ENCODE measurements at regions not wholly inside any gene's neighbourhood (a gene's known extent, or its start where the extent isn't known, plus 50 kb on each side); places are given as distances from the start of the nearest gene placed in this dataset.

DNA sequence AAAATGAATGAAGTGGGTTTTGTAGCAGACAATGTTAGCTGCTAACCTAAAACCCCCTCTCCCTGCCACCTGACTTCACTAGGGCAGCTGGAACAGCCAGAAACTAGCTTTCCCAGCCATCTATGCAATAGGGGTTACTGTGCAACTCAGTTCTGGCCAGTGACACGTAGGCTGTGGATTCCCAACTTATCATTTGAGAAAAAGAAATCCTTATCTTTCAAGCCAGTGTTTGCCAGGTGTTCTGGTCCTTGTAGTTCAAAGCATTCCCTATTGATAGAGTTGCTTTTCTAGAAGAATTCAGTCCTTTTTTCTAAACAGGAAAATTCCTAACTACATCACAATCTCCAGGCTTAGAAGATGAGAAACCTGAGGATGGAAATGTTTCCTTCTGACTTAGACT lies 144.5 kb upstream of the ELAC2 start:
- Histone ChIP-seq H3K23ac (ENCODE audit: insufficient read length, low read depth, low read length) (no peak overlapping the region), H2BK12ac (ENCODE audit: insufficient read length, low read depth, low read length) (no peak overlapping the region), H3K4me2 (ENCODE audit: insufficient read depth, insufficient read length, low read length) (no peak overlapping the region), H3K79me2 (ENCODE audit: insufficient read depth, low read length) (no peaks in the 10 kb centered on the region), H2AK5ac (ENCODE audit: insufficient read length, low read length) (no peak overlapping the region), H3K27me3 (ENCODE audit: insufficient read depth, low read length) (no peaks in the 10 kb centered on the region), H3K79me1 (ENCODE audit: insufficient read depth, low read depth, low read length, poor library complexity, severe bottlenecking) (no peaks in the 10 kb centered on the region), H3K4ac (ENCODE audit: low read depth, low read length) (no peak overlapping the region), H3K18ac (ENCODE audit: insufficient read length, low read depth, low read length) (no peak overlapping the region), H4K20me1 (ENCODE audit: control insufficient read depth, insufficient read depth, insufficient read length) (no peaks in the 10 kb centered on the region), H2AFZ (ENCODE audit: low read length) (no peak overlapping the region), H3K9me3 (ENCODE audit: control insufficient read depth, low read depth, low read length) (no peaks in the 10 kb centered on the region), H4K8ac (replicated peaks; ENCODE audit: insufficient read length, low read depth, low read length) (no peak overlapping the region), H2BK15ac (ENCODE audit: low read depth, low read length) (no peak overlapping the region), H2BK120ac (ENCODE audit: low read depth, low read length, poor library complexity, severe bottlenecking) (no peak overlapping the region), H3K4me1 (ENCODE audit: insufficient read depth, low read length) (no peaks in the 10 kb centered on the region), H3K14ac (ENCODE audit: insufficient read depth, low read length) (no peak overlapping the region), H4K5ac (ENCODE audit: insufficient read length, low read depth, low read length) (no peak overlapping the region), H3K27ac (ENCODE audit: insufficient read length, low read depth, low read length) (no peak overlapping the region), H2BK20ac (ENCODE audit: low read depth, low read length, poor library complexity, severe bottlenecking) (no peak overlapping the region), H3T11ph (ENCODE audit: low read length) (no peak overlapping the region), H4K91ac (ENCODE audit: insufficient read length, low read depth, low read length) (no peak overlapping the region), H3K9ac (ENCODE audit: extremely low read depth, insufficient read length, low read length) (no peak overlapping the region), H3K56ac (ENCODE audit: insufficient read length, low read depth, low read length) (no peak overlapping the region), H2BK5ac (ENCODE audit: insufficient read length, low read length) (no peak overlapping the region), H3K23me2 (ENCODE audit: insufficient read length, low read depth, low read length, poor library complexity, severe bottlenecking) (no peaks in the 10 kb centered on the region)
- Mint-ChIP-seq H3K4me1 (no peaks in the 10 kb centered on the region), H3K27ac (no peak overlapping the region), H3K4me3 (no peak overlapping the region), H3K9me3 (peaks cover under 1 to 7% of the 10 kb centered on the region in 2 experiments; a peak in 3 of 5 replicates), H3K36me3 (ENCODE audit: insufficient read depth in 1 of 3, low read depth in 3 of 3) (0 out of 7 replicates have a peak, but pooled peaks cover 0 to 7% (median 0%) of the 10 kb centered on the region in 3 experiments), H3K27me3 (ENCODE audit: low read depth) (no peaks in the 10 kb centered on the region)
- no peak for DNase-seq
- WGBS (ENCODE audit: extremely low coverage, insufficient read length, low lambda C conversion rate): no CpG with 5 or more reads among the region's 1 CpG
- TF ChIP-seq, protein P1, sequence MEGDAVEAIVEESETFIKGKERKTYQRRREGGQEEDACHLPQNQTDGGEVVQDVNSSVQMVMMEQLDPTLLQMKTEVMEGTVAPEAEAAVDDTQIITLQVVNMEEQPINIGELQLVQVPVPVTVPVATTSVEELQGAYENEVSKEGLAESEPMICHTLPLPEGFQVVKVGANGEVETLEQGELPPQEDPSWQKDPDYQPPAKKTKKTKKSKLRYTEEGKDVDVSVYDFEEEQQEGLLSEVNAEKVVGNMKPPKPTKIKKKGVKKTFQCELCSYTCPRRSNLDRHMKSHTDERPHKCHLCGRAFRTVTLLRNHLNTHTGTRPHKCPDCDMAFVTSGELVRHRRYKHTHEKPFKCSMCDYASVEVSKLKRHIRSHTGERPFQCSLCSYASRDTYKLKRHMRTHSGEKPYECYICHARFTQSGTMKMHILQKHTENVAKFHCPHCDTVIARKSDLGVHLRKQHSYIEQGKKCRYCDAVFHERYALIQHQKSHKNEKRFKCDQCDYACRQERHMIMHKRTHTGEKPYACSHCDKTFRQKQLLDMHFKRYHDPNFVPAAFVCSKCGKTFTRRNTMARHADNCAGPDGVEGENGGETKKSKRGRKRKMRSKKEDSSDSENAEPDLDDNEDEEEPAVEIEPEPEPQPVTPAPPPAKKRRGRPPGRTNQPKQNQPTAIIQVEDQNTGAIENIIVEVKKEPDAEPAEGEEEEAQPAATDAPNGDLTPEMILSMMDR (conservative IDR thresholded peaks at IDR 0.05): no peak

All from H9 (cell line).